Daoy (cell line): ENCODE measurements at regions not wholly inside any gene's neighbourhood (a gene's known extent, or its start where the extent isn't known, plus 50 kb on each side); places are given as distances from the start of the nearest gene placed in this dataset.
"Not testable (repeated sequence)": the region's sequence is repeated elsewhere in the genome, so short reads cannot be mapped to it uniquely, and the experiment has no call there.

Experiments used
- DNase-seq: peaks from one replicate; pipeline ENCODE4 v3.0.0-alpha.2; 2015; ENCODE audit warnings: low read depth

DNA sequence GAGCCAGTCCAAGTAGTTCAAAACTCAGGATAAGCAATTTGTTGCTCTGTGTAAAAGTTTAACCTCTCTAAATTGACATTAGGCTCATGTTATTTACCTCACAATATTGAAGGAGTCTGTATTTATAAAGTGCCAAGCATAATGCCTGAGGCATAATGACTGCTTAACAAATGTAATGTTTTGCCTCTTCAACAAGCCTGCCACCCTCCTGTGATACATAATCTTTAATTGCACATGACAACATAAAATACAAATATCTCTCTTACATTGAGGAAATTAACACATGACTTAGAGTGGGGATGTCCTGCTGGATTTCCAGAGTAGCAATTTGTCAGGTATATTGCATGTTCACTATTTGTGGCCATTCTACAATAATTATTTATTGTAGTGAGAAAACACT is 469.2 kb upstream of the ANO5 start:
- DNase-seq = no peak

DNA sequence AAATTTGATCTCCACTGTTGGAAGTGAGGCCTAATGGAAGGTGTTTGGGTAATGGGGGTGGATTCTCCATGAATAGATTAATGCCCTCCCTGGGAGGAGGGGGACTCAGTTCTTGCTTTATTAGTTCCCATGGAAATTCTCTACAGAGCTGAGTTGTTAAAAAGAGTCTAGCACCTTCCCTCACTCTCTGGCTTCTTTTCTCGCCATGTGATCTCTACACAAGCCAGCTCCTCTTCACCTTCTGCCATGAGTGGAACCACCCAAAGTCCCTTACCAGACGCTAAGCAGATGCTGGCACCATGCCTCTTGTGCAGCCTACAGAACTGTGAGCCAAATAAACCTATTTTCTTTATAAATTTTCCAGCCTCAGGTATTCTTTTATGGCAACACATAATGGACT is 465.8 kb upstream of the ANO5 start:
- no peak for DNase-seq

DNA sequence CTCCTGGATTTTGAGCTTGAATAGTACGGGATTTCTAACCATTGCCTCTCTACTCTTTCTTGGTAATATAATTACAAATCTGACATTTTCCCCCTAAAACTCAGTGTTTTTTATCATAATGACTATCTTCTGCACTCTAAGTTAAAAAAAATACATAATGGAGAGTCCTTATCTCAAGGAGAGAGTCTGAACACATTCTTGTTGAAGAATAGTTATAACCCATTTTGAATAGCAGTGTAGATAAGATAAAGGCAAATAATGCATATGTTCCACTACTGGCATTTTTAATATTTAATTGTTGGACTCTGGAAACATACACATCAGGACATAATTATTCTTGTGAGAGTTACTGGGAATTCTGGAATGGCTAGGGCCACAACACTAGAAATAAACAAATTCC is 456.5 kb upstream of the ANO5 start:
- DNase-seq = no peak

DNA sequence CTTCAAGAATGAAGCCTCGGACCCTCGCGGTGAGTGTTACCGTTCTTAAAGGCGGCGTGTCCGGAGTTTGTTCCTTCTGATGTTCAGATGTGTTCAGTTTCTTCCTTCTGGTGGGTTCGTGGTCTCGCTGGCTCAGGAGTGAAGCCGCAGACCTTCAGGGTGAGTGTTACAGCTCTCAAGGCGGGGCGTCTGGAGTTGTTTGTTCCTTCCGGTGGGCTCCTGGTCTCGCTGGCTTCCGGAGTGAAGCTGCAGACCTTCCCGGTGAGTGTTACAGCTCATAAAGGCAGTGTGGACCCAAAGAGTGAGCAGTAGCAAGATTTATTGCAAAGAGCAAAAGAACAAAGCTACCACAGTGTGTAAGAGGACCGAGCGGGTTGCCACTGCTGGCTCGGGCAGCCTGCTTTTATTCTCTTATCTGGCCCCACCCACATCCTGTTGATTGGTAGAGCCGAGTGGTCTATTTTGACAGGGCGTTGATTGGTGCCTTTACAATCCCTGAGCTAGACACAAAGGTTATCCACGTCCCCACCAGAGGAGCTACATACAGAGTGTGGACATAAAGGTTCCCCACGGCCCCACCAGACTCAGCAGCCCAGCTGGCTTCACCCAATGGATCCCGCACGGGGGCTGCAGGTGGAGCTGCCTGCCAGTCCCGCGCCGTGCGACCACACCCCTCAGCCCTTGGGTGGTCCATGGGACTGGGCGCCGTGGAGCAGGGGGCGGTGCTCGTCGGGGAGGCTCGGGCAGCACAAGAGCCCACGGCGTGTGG is 440.2 kb upstream of the ANO5 start:
- DNase-seq = peak; percentile 5

DNA sequence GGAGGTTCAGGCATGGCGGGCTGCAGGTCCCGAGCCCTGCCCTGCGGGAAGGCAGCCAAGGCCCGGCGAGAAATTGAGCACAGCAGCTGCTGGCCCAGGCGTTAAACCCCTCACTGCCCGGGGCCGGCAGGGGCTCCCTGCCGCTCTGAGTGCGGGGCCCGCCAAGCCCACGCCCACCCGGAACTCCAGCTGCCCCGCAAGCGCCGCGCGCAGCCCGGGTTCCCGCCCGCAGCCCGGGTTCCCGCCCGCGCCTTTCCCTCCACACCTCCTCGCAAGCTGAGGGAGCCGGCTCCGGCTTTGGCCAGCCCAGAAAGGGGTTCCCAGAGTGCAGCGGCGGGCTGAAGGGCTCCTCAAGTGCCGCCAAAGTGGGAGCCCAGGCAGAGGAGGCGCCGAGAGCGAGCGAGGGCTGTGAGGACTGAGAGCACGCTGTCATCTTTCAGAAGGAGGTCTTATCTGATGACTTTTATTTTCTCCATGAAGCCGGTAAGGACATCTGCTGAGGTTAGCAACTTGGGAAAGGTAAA is 439.6 kb upstream of the ANO5 start:
- peak; percentile 1 for DNase-seq

DNA sequence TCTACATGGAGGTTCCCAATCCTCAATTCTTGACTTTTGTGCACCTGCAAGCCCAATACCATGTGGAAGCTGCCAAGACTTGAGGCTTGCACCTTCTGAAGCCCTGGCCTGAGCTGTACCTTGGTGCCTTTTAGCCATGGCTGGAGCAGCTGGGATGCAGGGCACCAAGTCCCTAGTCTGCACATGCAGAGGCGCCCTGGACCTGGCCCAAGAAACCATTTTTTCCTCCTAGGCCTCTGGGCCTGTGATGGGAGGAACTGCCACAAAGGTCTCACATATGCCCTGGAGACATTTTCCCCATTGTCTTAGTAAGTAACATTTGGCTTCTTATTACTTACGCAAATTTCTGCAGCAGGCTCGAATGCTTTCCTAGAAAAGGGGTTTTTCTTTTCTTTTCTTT is 431.9 kb upstream of the ANO5 start:
- no peak for DNase-seq

DNA sequence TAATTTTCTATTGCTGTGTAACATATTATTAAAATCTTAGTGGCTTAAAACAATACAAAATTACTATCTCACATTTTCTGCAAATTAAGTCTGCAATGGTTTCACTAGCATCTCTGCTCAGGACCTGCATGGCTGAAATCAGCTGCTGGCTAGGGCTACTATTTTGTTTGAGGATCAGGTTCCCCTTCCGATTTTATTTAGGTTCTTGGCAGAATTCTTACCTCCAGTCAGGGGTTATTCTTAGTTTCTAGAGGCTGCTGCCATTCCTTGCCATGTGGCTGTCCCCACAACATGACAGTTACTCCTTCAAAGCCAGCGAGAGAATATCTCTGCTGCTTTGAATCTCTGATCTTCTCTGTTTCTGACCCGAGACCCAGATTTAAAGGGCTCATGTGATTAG is 424.5 kb upstream of the ANO5 start:
- DNase-seq = no peak

DNA sequence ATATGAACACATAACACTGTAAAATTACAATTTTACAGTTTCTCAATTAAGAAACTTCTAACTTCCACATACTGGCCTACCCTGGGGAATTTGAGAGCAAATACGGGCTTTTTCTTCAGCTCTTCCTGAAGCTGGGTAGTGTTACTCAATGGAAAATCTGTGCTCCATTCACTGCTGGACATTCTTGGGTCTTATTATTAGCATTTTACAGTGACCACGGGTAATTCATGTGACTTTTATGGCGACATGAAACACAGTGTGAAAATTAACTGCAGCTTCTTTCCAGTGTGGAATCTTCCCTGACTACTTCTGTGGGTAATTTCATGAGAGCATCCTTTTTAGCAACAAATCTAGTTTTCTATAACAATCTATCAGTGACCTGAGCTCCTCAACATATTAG is 423.7 kb upstream of the ANO5 start:
- DNase-seq = no peak

DNA sequence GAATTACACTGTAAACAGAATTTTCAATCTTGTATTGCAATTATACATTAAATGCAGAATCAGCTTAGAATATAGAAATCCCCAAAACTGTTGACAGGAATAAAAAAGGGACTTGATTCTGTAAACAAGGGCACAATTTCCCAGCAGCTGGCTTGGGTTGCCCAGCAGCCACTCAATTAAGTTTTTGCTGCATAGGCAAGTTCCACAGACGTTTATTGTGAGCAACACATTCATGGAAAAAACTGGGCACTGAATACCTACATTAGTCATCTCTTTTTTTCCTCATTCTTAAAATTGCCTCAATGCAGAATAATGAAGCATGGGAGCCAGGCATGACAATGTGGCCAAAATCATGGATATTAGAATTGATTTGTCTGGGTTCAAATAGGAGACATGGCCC is 421.8 kb upstream of the ANO5 start:
- DNase-seq = no peak

DNA sequence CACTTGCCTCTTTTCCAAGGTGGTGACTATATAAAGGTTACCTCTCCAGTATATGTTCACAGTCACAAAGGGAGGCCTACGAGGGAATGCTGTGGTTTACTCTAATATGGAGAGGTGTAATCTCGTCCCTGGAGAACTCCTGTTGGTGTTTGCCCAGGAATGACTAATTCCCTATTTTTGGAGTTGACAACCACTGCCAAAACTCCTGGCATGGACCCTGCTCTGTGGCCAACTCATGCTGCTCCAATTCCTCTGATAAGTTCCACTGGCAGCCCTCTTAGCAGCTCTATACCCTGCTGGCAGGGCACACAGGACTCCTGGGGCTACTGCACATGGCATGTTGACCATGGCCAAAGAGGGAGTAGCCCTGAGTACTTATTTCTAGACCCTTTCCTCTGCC is 418.7 kb upstream of the ANO5 start:
- peak; percentile 2 for DNase-seq

DNA sequence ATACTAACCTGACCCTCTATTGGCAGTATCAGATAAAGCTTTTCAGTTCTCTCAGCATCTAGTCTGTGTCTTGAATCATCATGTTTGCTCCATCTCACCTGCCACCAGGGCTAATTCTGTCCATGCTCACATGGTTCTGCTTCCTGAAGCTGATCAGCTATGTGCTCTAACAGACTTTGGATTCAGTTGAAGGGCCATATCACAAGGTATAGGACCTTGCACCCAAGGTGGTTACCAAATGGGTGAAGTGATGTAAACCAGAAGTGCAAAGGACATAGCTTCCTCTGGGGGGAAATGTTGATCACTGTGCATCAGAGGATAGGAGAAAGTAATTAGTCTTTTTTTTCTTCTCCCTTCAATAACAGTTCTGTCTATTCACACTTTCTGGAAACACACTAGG is 417.0 kb upstream of the ANO5 start:
- no peak for DNase-seq

DNA sequence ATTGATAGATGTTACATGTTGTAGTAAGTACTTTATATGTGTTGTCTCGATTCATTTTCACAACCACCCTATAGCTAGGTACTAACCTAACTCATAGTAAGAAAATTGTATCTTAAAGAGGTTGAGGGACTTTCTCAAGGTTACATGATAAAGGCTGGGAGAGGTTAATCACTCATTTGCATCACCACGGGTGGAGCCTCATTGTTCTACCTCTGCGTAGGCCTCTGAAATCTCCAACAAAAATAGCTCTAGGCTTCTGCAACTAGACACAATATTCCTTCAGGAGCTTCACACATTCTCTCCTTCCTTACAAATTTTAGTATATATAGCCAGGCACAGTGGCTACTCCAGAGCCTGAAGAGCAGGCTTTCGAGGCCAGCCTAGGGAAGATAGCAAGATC is 408.9 kb upstream of the ANO5 start:
- no peak for DNase-seq

DNA sequence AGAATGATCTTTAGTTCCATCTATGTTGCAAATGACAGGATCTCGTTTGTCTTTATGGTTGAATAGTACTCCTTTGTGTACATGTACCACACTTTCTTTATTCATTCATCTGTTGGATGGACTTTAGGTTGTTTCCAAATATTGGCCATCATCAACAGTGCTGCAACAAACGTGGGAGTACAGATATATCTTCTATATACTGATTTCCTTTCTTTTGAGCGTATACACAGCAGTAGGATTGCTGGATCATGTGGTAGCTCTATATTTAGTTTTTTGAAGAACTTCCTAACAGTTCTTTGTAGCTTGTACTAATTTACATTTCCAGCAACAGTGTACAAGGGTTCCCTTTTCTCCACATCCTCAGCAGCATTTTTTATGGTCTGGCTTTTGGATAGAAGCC is 407.5 kb upstream of the ANO5 start:
- no peak for DNase-seq

DNA sequence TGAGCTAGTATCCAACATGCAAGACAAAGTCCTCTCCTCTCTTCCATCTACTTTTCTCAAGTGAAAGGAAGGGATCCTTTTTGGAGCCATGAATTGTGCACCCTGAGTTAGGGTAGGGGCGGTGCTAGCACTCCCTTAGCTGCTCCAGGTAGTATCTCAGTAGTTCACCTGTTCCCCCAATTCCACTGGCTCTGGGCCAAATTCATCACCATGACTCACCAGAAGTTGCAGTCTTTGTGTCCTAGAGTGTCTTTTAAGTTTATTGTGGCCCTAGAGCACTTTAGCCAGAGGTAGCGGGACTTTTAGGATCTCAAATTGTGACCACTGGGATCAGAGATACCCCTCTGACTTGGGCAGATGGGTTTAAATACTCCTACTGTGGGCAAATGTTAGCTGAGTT is 398.6 kb upstream of the ANO5 start:
- DNase-seq = no peak

DNA sequence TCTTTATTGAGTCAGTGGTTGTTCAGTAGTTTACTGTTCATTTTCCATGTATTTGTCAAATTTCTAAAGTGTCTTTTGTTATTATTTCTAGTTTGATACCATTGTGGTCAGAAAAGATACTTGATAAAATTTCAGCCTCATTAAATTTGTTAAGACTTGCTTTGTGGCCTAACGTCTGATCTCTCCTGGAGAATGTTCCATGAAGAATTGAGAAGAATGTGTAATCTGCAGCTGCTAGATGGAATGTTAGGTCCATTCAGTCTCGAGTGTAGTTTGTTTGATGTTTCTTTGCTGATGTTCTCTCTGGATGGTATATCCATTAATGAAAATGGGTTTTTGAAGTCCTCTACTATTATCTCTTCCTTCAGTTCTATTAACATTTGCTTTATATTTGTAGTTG is 394.7 kb upstream of the ANO5 start:
- DNase-seq = no peak

DNA sequence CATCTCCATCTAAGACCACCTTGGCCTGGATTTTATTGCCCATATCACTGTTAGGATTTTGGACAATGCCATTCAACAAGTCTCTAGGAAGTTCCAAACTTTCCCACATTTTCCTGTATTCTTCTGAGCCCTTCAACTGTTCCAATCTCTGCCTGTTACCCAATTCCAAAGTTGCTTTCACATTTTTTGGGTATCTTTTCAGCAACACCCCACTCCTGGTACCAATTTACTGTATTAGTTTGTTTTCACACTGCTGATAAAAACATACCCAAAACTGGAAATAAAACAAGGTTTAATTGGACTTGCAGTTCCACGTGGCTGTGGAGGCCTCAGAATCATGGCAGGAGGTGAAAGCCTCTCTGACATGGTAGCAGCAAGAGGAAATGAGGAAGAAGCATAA is 388.4 kb upstream of the ANO5 start:
- not testable (repeated sequence) for DNase-seq

DNA sequence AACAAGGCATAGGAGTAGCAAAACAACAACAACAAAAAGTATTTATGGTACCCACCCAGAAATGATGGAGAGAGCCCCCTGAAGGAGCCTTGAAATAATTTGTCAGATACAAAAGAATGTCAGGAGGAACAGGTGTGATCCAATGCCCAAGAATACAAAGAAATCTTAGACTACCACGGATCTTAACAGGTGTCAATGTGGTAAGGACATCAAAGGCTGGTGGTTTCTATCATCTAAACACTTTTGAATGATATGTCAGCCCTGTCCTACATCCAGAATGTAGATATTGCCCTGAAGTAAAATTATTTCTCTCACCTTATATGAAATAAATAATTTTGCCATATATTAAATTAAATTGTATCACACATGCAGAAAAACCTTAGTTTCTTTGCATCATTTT is 386.4 kb upstream of the ANO5 start:
- DNase-seq = no peak

DNA sequence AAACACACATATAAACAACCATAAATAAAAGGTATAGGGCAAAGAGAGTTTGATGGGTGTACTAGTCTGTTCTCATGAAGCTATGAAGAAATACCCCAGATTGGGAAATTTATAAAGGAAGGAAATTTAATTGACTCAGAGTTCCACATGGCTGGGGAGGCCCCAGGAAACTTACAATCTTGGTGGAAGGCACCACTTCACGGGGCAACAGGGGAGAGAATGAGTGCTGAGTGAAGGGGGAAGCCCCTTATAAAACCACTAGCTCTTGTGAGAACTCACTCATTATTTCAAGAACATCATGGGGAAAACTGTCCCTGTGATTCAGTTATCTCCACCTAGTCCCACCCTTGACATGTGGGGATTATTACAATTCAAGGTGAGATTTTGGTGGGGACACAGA is 385.9 kb upstream of the ANO5 start:
- no peak for DNase-seq

DNA sequence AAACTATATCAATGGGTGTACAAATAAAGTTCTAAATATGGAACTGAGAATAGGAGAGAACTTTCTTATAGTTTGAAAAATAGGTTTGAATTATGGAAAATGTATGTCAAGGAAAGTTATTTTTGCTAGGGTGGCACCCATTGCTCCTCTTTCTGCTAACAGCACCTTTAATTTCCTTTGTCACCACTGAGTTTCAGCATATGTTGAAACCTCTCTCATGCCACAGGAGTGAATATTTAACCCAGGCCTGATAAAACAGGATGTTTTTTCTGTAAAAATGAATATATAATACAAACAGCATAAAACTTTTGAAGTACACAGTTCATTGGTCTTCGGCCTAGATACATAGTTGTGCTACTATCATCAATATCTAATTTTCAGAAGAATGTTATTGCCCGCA is 385.5 kb upstream of the ANO5 start:
- no peak for DNase-seq

DNA sequence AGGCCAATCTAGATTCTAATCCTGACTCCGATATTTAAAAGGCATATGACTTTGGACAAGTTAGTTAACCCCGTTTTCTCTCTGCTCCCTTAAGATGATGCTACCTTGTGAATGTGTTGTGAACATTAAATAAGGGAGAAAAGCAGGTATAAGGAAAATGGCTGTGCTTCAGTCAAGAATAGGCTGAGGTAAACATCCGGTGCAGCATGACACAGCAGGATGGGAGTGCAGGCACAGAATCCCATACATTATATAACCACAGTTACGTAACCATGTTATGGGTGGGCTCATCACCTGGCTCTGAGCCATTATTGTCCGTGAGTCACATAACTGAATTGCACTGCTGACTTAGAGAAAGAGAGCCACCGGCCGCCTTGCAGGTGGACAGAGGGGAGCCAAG is 382.2 kb upstream of the ANO5 start:
- DNase-seq = peak; percentile 19

DNA sequence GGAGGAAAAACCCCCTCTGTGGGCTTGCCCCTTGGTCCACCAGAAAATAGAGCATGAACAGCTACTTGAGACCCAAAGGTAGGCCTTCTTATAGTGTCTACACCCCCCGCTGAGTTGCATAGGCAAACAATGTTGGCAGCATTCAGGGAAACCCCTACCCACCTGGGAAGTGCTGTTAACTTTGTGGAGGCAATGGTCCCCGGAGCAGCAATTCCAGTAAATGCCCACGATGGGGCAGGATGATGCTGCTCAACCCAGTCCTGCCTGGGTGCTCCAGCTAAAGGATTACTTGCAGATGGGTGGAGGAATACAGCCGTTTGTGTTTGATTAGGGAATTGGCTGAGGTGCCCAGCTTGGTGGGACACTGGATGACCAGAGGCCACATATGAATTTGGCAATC is 381.3 kb upstream of the ANO5 start:
- no peak for DNase-seq

DNA sequence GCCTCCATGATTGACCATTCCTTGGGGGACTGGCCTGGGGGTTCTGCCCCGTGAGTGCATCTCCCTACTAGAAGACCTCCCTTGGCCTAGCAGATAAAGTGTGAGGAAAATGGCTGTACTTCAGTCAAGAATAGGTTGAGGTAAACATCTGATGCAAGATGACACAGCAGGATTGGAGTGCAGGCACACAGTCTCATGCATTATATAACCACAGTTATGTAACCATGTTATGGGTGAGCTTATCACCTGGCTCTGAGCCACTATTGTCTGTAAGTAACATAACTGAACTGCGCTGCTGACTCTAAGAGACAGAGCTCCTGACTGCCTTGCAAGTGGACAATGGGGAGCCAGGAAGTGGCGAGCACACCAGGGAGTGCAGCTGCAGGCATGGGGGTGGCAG is 378.7 kb upstream of the ANO5 start:
- DNase-seq = peak; percentile 9

DNA sequence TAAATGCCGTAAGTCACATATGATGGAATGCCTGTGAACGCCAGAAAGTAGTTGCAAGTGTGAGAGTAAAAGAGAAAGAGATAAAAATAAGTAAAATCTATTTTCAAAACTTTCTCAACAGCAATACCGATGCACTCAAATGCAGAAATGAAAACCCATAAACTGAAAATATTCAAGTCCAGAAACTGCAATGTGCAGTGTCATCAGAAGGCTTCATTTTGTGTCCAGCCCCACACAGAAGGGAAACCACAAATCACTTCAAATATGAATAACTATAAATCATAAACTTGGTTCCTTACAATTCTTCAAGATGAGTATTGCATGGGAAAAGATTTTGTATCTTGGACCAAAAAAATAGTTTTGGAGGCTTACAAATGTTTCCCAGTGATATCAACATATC is 375.2 kb upstream of the ANO5 start:
- no peak for DNase-seq

DNA sequence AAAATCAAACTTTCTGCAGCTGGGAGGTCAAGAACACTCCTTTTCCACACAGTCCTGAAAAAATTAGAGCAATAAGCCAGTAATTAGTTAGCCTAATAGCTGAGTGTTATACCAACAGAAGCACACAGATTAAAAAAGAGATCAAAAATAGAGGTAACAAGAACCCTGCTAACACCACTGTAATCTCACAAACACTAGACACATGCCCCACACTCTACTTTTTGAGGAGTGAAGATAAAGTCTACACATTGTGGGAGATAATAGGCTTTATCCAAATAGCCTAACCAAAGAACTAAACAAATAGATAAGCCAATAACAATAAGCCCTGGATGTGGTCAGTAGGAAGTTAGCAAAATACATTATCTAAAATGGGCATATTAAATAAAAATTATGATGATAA is 372.7 kb upstream of the ANO5 start:
- DNase-seq = no peak
